ENCODE measurements at regions not wholly inside any gene's neighbourhood (a gene's known extent, or its start where the extent isn't known, plus 50 kb on each side); places are given as distances from the start of the nearest gene placed in this dataset.

- no peak for TF ChIP-seq POLR2A (IDR thresholded peaks at IDR 0.05; ENCODE audit: low read depth, low read length)
- TF ChIP-seq MAX (IDR thresholded peaks at IDR 0.05; ENCODE audit: insufficient read depth, insufficient read length) = no peak
- TF ChIP-seq MYC (IDR thresholded peaks at IDR 0.05; ENCODE audit: low read depth, low read length) = no peak
- TF ChIP-seq FOS (IDR thresholded peaks at IDR 0.05; ENCODE audit: borderline replicate concordance, insufficient read depth, low read length) = no peak
- TF ChIP-seq CTCF (IDR thresholded peaks at IDR 0.05; ENCODE audit: extremely low read depth in 1 of 2, insufficient read depth in 1 of 2, low read depth in 1 of 2, low read length in 2 of 2) = no peak
- TF ChIP-seq GATA2 (IDR thresholded peaks at IDR 0.05; ENCODE audit: insufficient read depth, insufficient read length, low read depth, low read length) = no peak
- no TSS peak for BruUV-seq (replicated peaks)
Observed at GRCh38 chrX:155666741-155667140, 54.0 kb upstream of the TMLHE start.

More at GRCh38 chrX:155666741-155667140, 54.0 kb upstream of the TMLHE start:
- Histone ChIP-seq H3K79me2 (ENCODE audit: control insufficient read depth, insufficient read depth, low read length) (no peaks in the 10 kb centered on the region), H2AFZ (ENCODE audit: low read depth, low read length) (no peak overlapping the region), H3K4me2 (ENCODE audit: insufficient read depth, low read length) (no peak overlapping the region), H3K9ac (replicated peaks; ENCODE audit: extremely low read depth, insufficient read depth, low read length) (no peak overlapping the region), H3K4me1 (ENCODE audit: control insufficient read depth, extremely low read depth, insufficient read depth, low read length) (no peaks in the 10 kb centered on the region), H3K27me3 (ENCODE audit: control insufficient read depth in 2 of 2, insufficient read depth in 2 of 2, low read length in 2 of 2) (no peaks in the 10 kb centered on the region), H3K9me1 (replicated peaks; ENCODE audit: control insufficient read depth, extremely low read depth, insufficient read depth, low read length) (no peaks in the 10 kb centered on the region), H3K9me3 (replicated peaks; ENCODE audit: control insufficient read depth, insufficient read depth, low read length) (no peaks in the 10 kb centered on the region), H3K27ac (ENCODE audit: insufficient read depth, low read depth, low read length) (no peak overlapping the region), H4K20me1 (replicated peaks; ENCODE audit: control insufficient read depth, extremely low read depth, insufficient read depth, low read length) (no peaks in the 10 kb centered on the region), H3K4me3 (replicated peaks in 1 of 3; ENCODE audit: insufficient read depth in 1 of 3, low read depth in 1 of 3, low read length in 3 of 3) (no peak overlapping the region), H3K36me3 (ENCODE audit: control insufficient read depth in 2 of 2, extremely low read depth in 1 of 2, insufficient read depth in 2 of 2, low read length in 2 of 2) (no peaks in the 10 kb centered on the region)
- dilution Hi-C loops (cut with MboI; ENCODE audit: extremely low pct_ligation_motif_present, low sequenced_read_pairs) (no loop called here), intact Hi-C loops (cut with micrococcal nuclease) (no loop called here)
- POLR2A ChIA-PET = no interaction called here
- FAIRE-seq (no peak), DNase-seq (ENCODE audit: low read depth, low spot score) (no peak)
- CTCF ChIA-PET = no interaction called here

Data from endothelial cell of umbilical vein (primary cell).